Testis (tissue), 2 donors: ENCODE measurements at regions not wholly inside any gene's neighbourhood (a gene's known extent, or its start where the extent isn't known, plus 50 kb on each side); places are given as distances from the start of the nearest gene placed in this dataset.

Source experiments
- DNase-seq: peaks from one replicate; pipeline ENCODE4 v3.0.0-alpha.2; 2019
- H3K27ac ChIP-seq, 2 donors: fragments of 200-600 bp; sonication (generic); one replicate each; pipeline ENCODE4 v1.5.1; 2019
- H3K27me3 ChIP-seq: fragments of 200-600 bp; sonication (generic); one replicate; pipeline ENCODE4 v1.5.1; 2019
- H3K36me3 ChIP-seq: fragments of 200-600 bp; sonication (generic); one replicate; pipeline ENCODE4 v1.5.1; 2017; ENCODE audit warnings: low read depth; ENCODE audit errors: missing control alignments
- H3K4me1 ChIP-seq: fragments of 200-600 bp; sonication (generic); one replicate; pipeline ENCODE4 v1.5.1; 2019
- H3K4me3 ChIP-seq, 2 donors: fragments of 200-600 bp; sonication (generic); one replicate each; pipeline ENCODE4 v1.5.1; 2017 to 2019
- H3K9me3 ChIP-seq: fragments of 200-600 bp; sonication (generic); one replicate; pipeline ENCODE4 v1.5.1; 2017
- POLR2A ChIP-seq: fragments of 450-650 bp; IDR thresholded peaks from one replicate; pipeline ENCODE4 v1.6.1; 2017; ENCODE audit warnings: antibody characterized with exemption, mild to moderate bottlenecking, moderate library complexity
- WGBS, 2 donors: methylation state at CpG; one replicate each; pipeline ENCODE4 v1.1.5; 2018; 5-methylcytosine and 5-hydroxymethylcytosine counted together
- intact Hi-C: fragments of 100-400 bp; cut with DNase I; formaldehyde crosslinking; loops from one replicate; pipeline ENCODE4 v1.15.1; 2023; ENCODE audit warnings: low total_unique reads
- TF ChIP-seq, protein P1 (sequence below), 3 experiments: fragments of 450-650 bp in 2 of 3; fragments of 200-600 bp in 1 of 3; sonication (generic) in 1 of 3; IDR thresholded peaks; one replicate each; pipeline ENCODE4 v1.5.1; 2016 to 2019; ENCODE audit warnings: antibody characterized with exemption in 3 of 3, mild to moderate bottlenecking in 2 of 3, moderate library complexity in 1 of 3

DNA sequence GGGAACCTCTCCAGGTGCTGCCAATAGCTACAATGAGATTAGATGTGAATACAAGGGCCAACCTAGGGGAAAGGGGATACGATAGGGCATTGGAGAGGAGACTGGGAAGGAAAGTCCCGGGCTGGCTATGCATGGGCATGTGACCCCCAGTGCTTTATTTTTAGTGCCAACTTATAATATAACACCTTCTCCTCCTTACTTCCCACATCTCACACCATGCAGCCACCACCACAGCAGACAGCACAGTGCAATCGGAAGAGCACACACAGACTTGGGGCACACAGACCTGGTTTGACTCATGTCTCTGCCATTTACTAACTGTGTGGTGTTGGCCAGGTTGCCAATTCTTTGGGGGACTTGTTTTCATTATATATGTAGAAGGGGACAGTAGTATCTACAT lies 85.4 kb downstream of the TOMM20 start:
- WGBS, 2 donors: 89 to 92% methylated on average over 3 of the region's 3 CpGs
- Histone ChIP-seq H3K27ac (no peak overlapping the region), H3K36me3 (no peaks in the 10 kb centered on the region), H3K9me3 (no peaks in the 10 kb centered on the region), H3K4me3 (no peak overlapping the region), H3K27me3 (no peaks in the 10 kb centered on the region), H3K4me1 (peaks cover 12% of the 10 kb centered on the region)
- no peak for DNase-seq
- TF ChIP-seq, protein P1, sequence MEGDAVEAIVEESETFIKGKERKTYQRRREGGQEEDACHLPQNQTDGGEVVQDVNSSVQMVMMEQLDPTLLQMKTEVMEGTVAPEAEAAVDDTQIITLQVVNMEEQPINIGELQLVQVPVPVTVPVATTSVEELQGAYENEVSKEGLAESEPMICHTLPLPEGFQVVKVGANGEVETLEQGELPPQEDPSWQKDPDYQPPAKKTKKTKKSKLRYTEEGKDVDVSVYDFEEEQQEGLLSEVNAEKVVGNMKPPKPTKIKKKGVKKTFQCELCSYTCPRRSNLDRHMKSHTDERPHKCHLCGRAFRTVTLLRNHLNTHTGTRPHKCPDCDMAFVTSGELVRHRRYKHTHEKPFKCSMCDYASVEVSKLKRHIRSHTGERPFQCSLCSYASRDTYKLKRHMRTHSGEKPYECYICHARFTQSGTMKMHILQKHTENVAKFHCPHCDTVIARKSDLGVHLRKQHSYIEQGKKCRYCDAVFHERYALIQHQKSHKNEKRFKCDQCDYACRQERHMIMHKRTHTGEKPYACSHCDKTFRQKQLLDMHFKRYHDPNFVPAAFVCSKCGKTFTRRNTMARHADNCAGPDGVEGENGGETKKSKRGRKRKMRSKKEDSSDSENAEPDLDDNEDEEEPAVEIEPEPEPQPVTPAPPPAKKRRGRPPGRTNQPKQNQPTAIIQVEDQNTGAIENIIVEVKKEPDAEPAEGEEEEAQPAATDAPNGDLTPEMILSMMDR (IDR thresholded peaks at IDR 0.05): no peak
- TF ChIP-seq POLR2A: no peak
- intact Hi-C loops: no loop called here

- intact Hi-C loops: no loop called here
- Histone ChIP-seq H3K4me3 (no peak overlapping the region), H3K27me3 (no peaks in the 10 kb centered on the region), H3K27ac (no peak overlapping the region), H3K9me3 (no peaks in the 10 kb centered on the region), H3K4me1 (no peaks in the 10 kb centered on the region), H3K36me3 (no peaks in the 10 kb centered on the region)
- no peak for TF ChIP-seq POLR2A
- TF ChIP-seq, protein P1 (IDR thresholded peaks at IDR 0.05): no peak
- 85 to 93% methylated on average over 2 of the region's 2 CpGs for WGBS, 2 donors
- no peak for DNase-seq
Measured at GRCh38 chr1:235038701-235039100, 89.9 kb downstream of the TOMM20 start.

DNA sequence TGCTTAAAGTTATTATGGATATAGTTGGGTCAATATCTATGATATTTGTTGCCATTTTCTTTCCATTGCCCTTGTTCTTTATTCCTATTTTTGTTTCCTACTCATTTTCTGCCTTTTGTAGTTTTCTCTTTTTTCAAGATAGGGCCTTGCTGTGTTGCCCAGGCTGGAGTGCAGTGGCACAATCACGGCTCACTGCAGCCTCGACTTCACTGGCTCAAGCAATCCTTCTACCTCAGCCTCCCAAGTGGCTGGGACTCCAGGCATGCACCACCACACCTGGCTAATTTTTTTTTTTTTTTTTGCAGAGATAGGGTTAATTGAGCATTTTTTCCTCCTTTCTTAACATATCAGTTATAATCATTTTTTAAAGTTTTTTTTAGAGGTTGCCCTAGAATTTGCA lies 92.7 kb downstream of the TOMM20 start:
- Histone ChIP-seq H3K4me1 (no peaks in the 10 kb centered on the region), H3K27me3 (no peaks in the 10 kb centered on the region), H3K4me3 (no peak overlapping the region), H3K9me3 (no peaks in the 10 kb centered on the region), H3K27ac (peak overlapping the region in 1 of 2 donors; percentile 63), H3K36me3 (no peaks in the 10 kb centered on the region)
- WGBS, 2 donors: 91 to 95% methylated on average over 2 of the region's 2 CpGs
- no peak for DNase-seq
- intact Hi-C loops: no loop called here
- no peak for TF ChIP-seq POLR2A
- TF ChIP-seq, protein P1 (IDR thresholded peaks at IDR 0.05): no peak

- H3K9me3 ChIP-seq: no peaks in the 10 kb centered on the region
Measured at GRCh38 chr1:235030919-235031596, 97.6 kb downstream of the TOMM20 start.

More at GRCh38 chr1:235030919-235031596, 97.6 kb downstream of the TOMM20 start:
- H3K4me1 ChIP-seq: no peaks in the 10 kb centered on the region
- H3K27ac ChIP-seq: no peak overlapping the region
- WGBS, 2 donors: 81 to 84% methylated on average over 7 of the region's 7 CpGs
- H3K27me3 ChIP-seq: no peaks in the 10 kb centered on the region
- DNase-seq: no peak
- no peak overlapping the region for H3K4me3 ChIP-seq
- TF ChIP-seq, protein P1 (IDR thresholded peaks at IDR 0.05): no peak
- TF ChIP-seq POLR2A: no peak
- no peaks in the 10 kb centered on the region for H3K36me3 ChIP-seq
- intact Hi-C loops: no loop called here
